HepG2 (cell line): ENCODE measurements at regions not wholly inside any gene's neighbourhood (a gene's known extent, or its start where the extent isn't known, plus 50 kb on each side); places are given as distances from the start of the nearest gene placed in this dataset.
A peak's percentile ranks its signal among the peaks of the same experiment; 100 is the strongest.

Experiments
- ATAC-seq: fragments of 200-7000 bp; cut with Tn5 transposase; 3 replicates; pipeline ENCODE4 v1.9.1; 2020; ENCODE audit warnings: mild to moderate bottlenecking, moderate library complexity
- BruUV-seq: library from RNA; stranded (reverse); fragments of 400-500 nt; replicated peaks from 2 replicates; lab custom pipeline; 2021; lab: Mats Ljungman, UMichigan
- CTCF ChIA-PET: fragments of 300-600 bp; formaldehyde crosslinking; extraction: SDS; loops from one replicate; lab custom pipeline; 2021; ENCODE audit warnings: low total read pairs, inconsistent platforms, low intra/inter-chr PET ratio; lab: Yijun Ruan, JAX
- POLR2A ChIA-PET: fragments of 350-600 bp; sonication (Branson Sonifier 250); formaldehyde crosslinking; loops from one replicate; lab custom pipeline; 2020; ENCODE audit warnings: antibody characterized with exemption, inconsistent platforms; lab: Yijun Ruan, JAX
- DNase-seq: peaks from one replicate; pipeline ENCODE4 v3.0.0-alpha.2; 2015; ENCODE audit warnings: low spot score
- FAIRE-seq: peaks from 3 replicates; lab custom pipeline; 2011; peaks lifted over from hg19 to GRCh38; lab: Jason Lieb, UNC
- H2AFZ ChIP-seq: one replicate; pipeline ENCODE4 v1.6.1; 2011; ENCODE audit warnings: low read length, inconsistent platforms
- H3K27ac ChIP-seq: fragments of 300-600 bp; 3 replicates; pipeline ENCODE4 v1.8.0; 2011; ENCODE audit warnings: mixed run types, mild to moderate bottlenecking, mixed read lengths, low read length, inconsistent platforms; ENCODE audit not compliant: insufficient read depth; ENCODE audit errors: extremely low read length
- H3K27me3 ChIP-seq, 2 experiments: fragments of 200-600 bp in 1 of 2; 2 replicates in 1 of 2; 3 replicates in 1 of 2; pipeline versions ENCODE4 v1.6.0 to v1.8.0; 2011; ENCODE audit warnings: low read length in 2 of 2, mild to moderate bottlenecking in 2 of 2, moderate library complexity in 2 of 2, inconsistent platforms in 1 of 2; ENCODE audit not compliant: insufficient read depth in 2 of 2, control insufficient read depth in 1 of 2
- H3K36me3 ChIP-seq, 2 experiments: fragments of 200-600 bp in 1 of 2; replicated peaks in 1 of 2; 2 replicates in 1 of 2; 3 replicates in 1 of 2; pipeline versions ENCODE4 v1.5.1 to v1.8.0; 2011; ENCODE audit warnings: low read length in 2 of 2, inconsistent platforms in 1 of 2; ENCODE audit not compliant: insufficient read depth in 2 of 2, control insufficient read depth in 1 of 2
- H3K4me1 ChIP-seq: 2 replicates; pipeline ENCODE4 v1.5.1; 2012; ENCODE audit warnings: low read length, inconsistent platforms; ENCODE audit not compliant: insufficient read depth
- H3K4me2 ChIP-seq: 2 replicates; pipeline ENCODE4 v1.6.0; 2011; ENCODE audit warnings: low read depth, low read length, inconsistent platforms
- H3K4me3 ChIP-seq, 3 experiments: fragments of 200-600 bp in 1 of 3; sonication (generic), shearing (Covaris generic) in 1 of 3; replicated peaks in 1 of 3; 2 replicates each; pipeline ENCODE4 v1.5.1; 2011 to 2016; ENCODE audit warnings: low read length in 3 of 3, inconsistent platforms in 2 of 3, low read depth in 2 of 3, mild to moderate bottlenecking in 2 of 3, control low read depth in 1 of 3, mixed read lengths in 1 of 3; ENCODE audit not compliant: insufficient read depth in 1 of 3
- H3K79me2 ChIP-seq: one replicate; pipeline ENCODE4 v1.6.1; 2011; ENCODE audit warnings: low read length, inconsistent platforms; ENCODE audit not compliant: insufficient read depth
- H3K9ac ChIP-seq: 2 replicates; pipeline ENCODE4 v1.6.0; 2011; ENCODE audit warnings: mild to moderate bottlenecking, low read depth, low read length, inconsistent platforms; ENCODE audit not compliant: insufficient read depth
- H3K9me3 ChIP-seq: 2 replicates; pipeline ENCODE4 v1.5.1; 2012; ENCODE audit warnings: mild to moderate bottlenecking, low read length
- H4K20me1 ChIP-seq: 2 replicates; pipeline ENCODE4 v1.6.0; 2011; ENCODE audit warnings: inconsistent platforms, mild to moderate bottlenecking, low read length, moderate library complexity; ENCODE audit not compliant: insufficient read depth
- CBFB ChIP-seq: sonication (generic); formaldehyde crosslinking; IDR thresholded peaks from 2 replicates; pipeline ENCODE4 v1.4.0; 2020; ENCODE audit warnings: missing genetic modification reagents
- CTCF ChIP-seq: sonication (generic); formaldehyde crosslinking; IDR thresholded peaks from 2 replicates; pipeline ENCODE4 v1.5.0; 2020; ENCODE audit warnings: mild to moderate bottlenecking, missing genetic modification reagents, moderate library complexity
- MAZ ChIP-seq, 2 experiments: sonication (generic) in 1 of 2; formaldehyde crosslinking in 1 of 2; IDR thresholded peaks; 2 replicates each; pipeline versions ENCODE4 v1.5.0 to v1.6.1; 2012 to 2020; ENCODE audit warnings: low read depth in 2 of 2, mild to moderate bottlenecking in 2 of 2, borderline replicate concordance in 1 of 2, improper control_type of control experiment in 1 of 2, low read length in 1 of 2, missing genetic modification reagents in 1 of 2, moderate library complexity in 1 of 2
- REL ChIP-seq: sonication (generic); formaldehyde crosslinking; conservative IDR thresholded peaks from 2 replicates; pipeline ENCODE4 v1.8.0; 2022; ENCODE audit warnings: mild to moderate bottlenecking, missing genetic modification reagents, moderate library complexity
- SMC3 ChIP-seq: IDR thresholded peaks from 2 replicates; pipeline ENCODE4 v1.6.1; 2011; ENCODE audit warnings: low read length, improper control_type of control experiment
- STAG1 ChIP-seq: sonication (generic); formaldehyde crosslinking; IDR thresholded peaks from 2 replicates; pipeline ENCODE4 v1.4.0; 2020; ENCODE audit warnings: missing genetic modification reagents
- XRCC5 ChIP-seq: fragments of 200-400 bp; formaldehyde crosslinking; optimal IDR thresholded peaks from 2 replicates; pipeline ENCODE3; 2017; ENCODE audit warnings: mild to moderate bottlenecking, low read length
- YEATS2 ChIP-seq: sonication (generic); formaldehyde crosslinking; IDR thresholded peaks from 2 replicates; pipeline ENCODE4 v1.4.0; 2020; ENCODE audit warnings: missing genetic modification reagents, borderline replicate concordance
- ZFP36 ChIP-seq: fragments of 150-350 bp; IDR thresholded peaks from 2 replicates; pipeline ENCODE4 v1.6.1; 2018; ENCODE audit warnings: borderline replicate concordance, low read length, low read depth; ENCODE audit not compliant: partially characterized antibody
- WGBS: methylation state at CpG from one replicate; pipeline ENCODE4 v1.1.6; 2017; ENCODE audit warnings: low lambda C conversion rate; 5-methylcytosine and 5-hydroxymethylcytosine counted together
- in situ Hi-C: cut with HindIII; loops from 2 replicates; pipeline ENCODE4 v1.10.0; 2017; ENCODE audit warnings: low pct_unique_long_range_greater_than_20kb; ENCODE audit not compliant: extremely low pct_ligation_motif_present
- intact Hi-C: fragments of 100-400 bp; cut with micrococcal nuclease; formaldehyde crosslinking; loops from one replicate; pipeline ENCODE4 v1.10.0; 2022; ENCODE audit not compliant: unreplicated experiment

- no peak overlapping the region for H3K4me2 ChIP-seq
- ChIA-PET POLR2A (no interaction called here), CTCF (interaction anchor here (1.2 kb wide), 1 partner anchor 462 kb away, joined by 4 read pairs; no protein-coding TSS in a partner anchor)
- H3K27ac ChIP-seq, result no peak overlapping the region
- H3K79me2 ChIP-seq, result no peaks in the 10 kb centered on the region
- intact Hi-C loops, result no loop called here
- H3K27me3 ChIP-seq, result peaks cover 0 to 10% of the 10 kb centered on the region in 2 experiments; a peak in 1 of 5 replicates
- no peak overlapping the region for H3K4me3 ChIP-seq
- 8% methylated on average over 8 of the region's 8 CpGs for WGBS
- DNase-seq (peak; percentile 16), FAIRE-seq (no peak), ATAC-seq (peak; percentile 92)
- H3K4me1 ChIP-seq, result no peaks in the 10 kb centered on the region
- TF ChIP-seq STAG1 (CRISPR knock-in tag), result peak; percentile 64
- 0 out of 2 replicates have a peak, but pooled peaks have one; percentile 5 for TF ChIP-seq SMC3
- TF ChIP-seq MAZ (IDR thresholded peaks at IDR 0.05; ENCODE audit: borderline replicate concordance, low read depth, low read length), result 0 out of 2 replicates have a peak, but pooled peaks have one; percentile 14
- no peak for TF ChIP-seq MAZ (CRISPR knock-in tag; IDR thresholded peaks at IDR 0.05; ENCODE audit: low read depth)
- TF ChIP-seq CTCF (CRISPR knock-in tag), result peak; percentile 76
- TF ChIP-seq CBFB (CRISPR knock-in tag), result no peak
- TF ChIP-seq YEATS2, result no peak
- peak; percentile 30 for TF ChIP-seq XRCC5
- TF ChIP-seq ZFP36, result no peak
- TF ChIP-seq REL (CRISPR knock-in tag), result no peak
- no peaks in the 10 kb centered on the region for H3K36me3 ChIP-seq
- BruUV-seq, result no TSS peak
- no peaks in the 10 kb centered on the region for H4K20me1 ChIP-seq
- H3K9ac ChIP-seq, result no peak overlapping the region
- no peaks in the 10 kb centered on the region for H3K9me3 ChIP-seq
- no peak overlapping the region for H2AFZ ChIP-seq
- in situ Hi-C loops, result loop anchor here (5.0 kb wide), 1 partner anchor 465 kb away; no protein-coding TSS in a partner anchor
These were observed 136.8 kb upstream of the PDE1C start for GRCh38 chr7:32206987-32207386.
